H1 (cell line): ENCODE measurements at regions not wholly inside any gene's neighbourhood (a gene's known extent, or its start where the extent isn't known, plus 50 kb on each side); places are given as distances from the start of the nearest gene placed in this dataset.

Experiments used
- CTCF ChIA-PET: fragments of 300-600 bp; sonication (Branson Sonifier 250); formaldehyde crosslinking; loops from one replicate; lab custom pipeline; 2021; ENCODE audit not compliant: partially characterized antibody; lab: Charles Lee
- POLR2A ChIA-PET: fragments of 300-600 bp; sonication (Branson Sonifier 250); formaldehyde crosslinking; loops from one replicate; lab custom pipeline; 2021; ENCODE audit warnings: inconsistent platforms; ENCODE audit not compliant: partially characterized antibody; lab: Charles Lee
- DNase-seq, 2 experiments: peaks; one replicate each; pipeline versions ENCODE4 v3.0.0 to v3.0.0-alpha.2; 2010 to 2022; ENCODE audit warnings: low spot score in 2 of 2, low read depth in 1 of 2, mixed read lengths in 1 of 2
- FAIRE-seq: peaks from 2 replicates; lab custom pipeline; 2011; peaks lifted over from hg19 to GRCh38; lab: Jason Lieb, UNC
- H2AFZ ChIP-seq: 2 replicates; pipeline ENCODE4 v1.8.1; 2012; ENCODE audit warnings: low read length, inconsistent platforms
- H2AK5ac ChIP-seq: 2 replicates; pipeline ENCODE4 v1.6.1; 2013; ENCODE audit warnings: low read depth, low read length
- H2BK120ac ChIP-seq: replicated peaks from 2 replicates; pipeline ENCODE3; 2013; ENCODE audit warnings: low read depth, low read length, inconsistent platforms
- H2BK12ac ChIP-seq: 2 replicates; pipeline ENCODE4 v1.6.1; 2013; ENCODE audit warnings: low read depth, low read length
- H2BK15ac ChIP-seq: 2 replicates; pipeline ENCODE4 v1.6.1; 2013; ENCODE audit warnings: low read length
- H2BK20ac ChIP-seq: 2 replicates; pipeline ENCODE4 v1.6.1; 2013; ENCODE audit warnings: low read length
- H2BK5ac ChIP-seq: 2 replicates; pipeline ENCODE4 v1.6.1; 2013; ENCODE audit warnings: low read depth, low read length
- H3K14ac ChIP-seq: 2 replicates; pipeline ENCODE4 v1.6.1; 2013; ENCODE audit warnings: inconsistent platforms; ENCODE audit not compliant: insufficient read length
- H3K18ac ChIP-seq: 2 replicates; pipeline ENCODE4 v1.6.1; 2013; ENCODE audit warnings: low read length; ENCODE audit errors: extremely low read depth
- H3K23ac ChIP-seq: 2 replicates; pipeline ENCODE4 v1.6.1; 2013; ENCODE audit warnings: inconsistent platforms; ENCODE audit not compliant: insufficient read length
- H3K23me2 ChIP-seq: 2 replicates; pipeline ENCODE4 v1.6.1; 2013; ENCODE audit warnings: low read depth, low read length
- H3K27ac ChIP-seq: 2 replicates; pipeline ENCODE4 v1.6.1; 2011; ENCODE audit warnings: low read depth, low read length, inconsistent platforms
- H3K27me3 ChIP-seq, 4 experiments: replicated peaks in 1 of 4; 1 replicate in 1 of 4; 2 replicates in 3 of 4; pipeline versions ENCODE4 v1.6.1 to v1.8.1; 2011 to 2013; ENCODE audit warnings: low read length in 3 of 4, mild to moderate bottlenecking in 3 of 4, inconsistent platforms in 2 of 4, mixed read lengths in 2 of 4, moderate library complexity in 1 of 4; ENCODE audit not compliant: control insufficient read depth in 3 of 4, insufficient read depth in 3 of 4; ENCODE audit errors: extremely low read depth in 1 of 4
- H3K36me3 ChIP-seq, 4 experiments: 2 replicates each; pipeline versions ENCODE4 v1.6.1 to v1.8.1; 2011 to 2013; ENCODE audit warnings: mild to moderate bottlenecking in 4 of 4, low read length in 3 of 4, moderate library complexity in 2 of 4, control low read depth in 1 of 4, inconsistent platforms in 1 of 4; ENCODE audit not compliant: insufficient read depth in 4 of 4, control insufficient read depth in 2 of 4
- H3K4ac ChIP-seq: replicated peaks from 2 replicates; pipeline ENCODE3; 2013; ENCODE audit warnings: low read length, low read depth, mixed read lengths, inconsistent platforms; ENCODE audit not compliant: insufficient read length
- H3K4me1 ChIP-seq, 4 experiments: replicated peaks in 1 of 4; 1 replicate in 1 of 4; 2 replicates in 3 of 4; pipeline versions ENCODE4 v1.6.1 to v1.8.1; 2011 to 2013; ENCODE audit warnings: low read length in 3 of 4, inconsistent platforms in 2 of 4, mixed read lengths in 1 of 4; ENCODE audit not compliant: insufficient read depth in 4 of 4, control insufficient read depth in 3 of 4
- H3K4me2 ChIP-seq, 2 experiments: 2 replicates each; pipeline versions ENCODE4 v1.6.1 to v1.8.1; 2011 to 2013; ENCODE audit warnings: low read depth in 2 of 2, low read length in 2 of 2, control low read depth in 1 of 2, inconsistent platforms in 1 of 2, mild to moderate bottlenecking in 1 of 2; ENCODE audit not compliant: insufficient read depth in 1 of 2
- H3K4me3 ChIP-seq, 4 experiments: fragments of 200-600, 300-600 bp in 1 of 4; sonication (generic), shearing (Covaris generic), sonication (Bioruptor Twin) in 1 of 4; 2 replicates each; pipeline versions ENCODE4 v1.5.1 to v1.8.1; 2011 to 2016; ENCODE audit warnings: low read length in 4 of 4, low read depth in 3 of 4, control low read depth in 2 of 4, inconsistent platforms in 2 of 4, mild to moderate bottlenecking in 2 of 4, mixed read lengths in 1 of 4, moderate library complexity in 1 of 4; ENCODE audit not compliant: insufficient read depth in 2 of 4; ENCODE audit errors: extremely low read depth in 1 of 4
- H3K56ac ChIP-seq: replicated peaks from 2 replicates; pipeline ENCODE3; 2013; ENCODE audit warnings: low read depth, mild to moderate bottlenecking, mixed read lengths, low read length, inconsistent platforms; ENCODE audit not compliant: insufficient read length
- H3K79me1 ChIP-seq: 2 replicates; pipeline ENCODE4 v1.6.1; 2013; ENCODE audit warnings: low read depth, low read length, control low read depth
- H3K79me2 ChIP-seq, 2 experiments: 2 replicates each; pipeline versions ENCODE4 v1.6.1 to v1.8.1; 2012 to 2013; ENCODE audit warnings: low read length in 2 of 2, mild to moderate bottlenecking in 2 of 2, inconsistent platforms in 1 of 2; ENCODE audit not compliant: insufficient read depth in 2 of 2, control insufficient read depth in 1 of 2
- H3K9ac ChIP-seq, 4 experiments: replicated peaks in 1 of 4; 1 replicate in 1 of 4; 2 replicates in 3 of 4; pipeline versions ENCODE4 v1.6.1 to v1.8.1; 2011 to 2013; ENCODE audit warnings: low read depth in 3 of 4, low read length in 3 of 4, control low read depth in 2 of 4, mild to moderate bottlenecking in 2 of 4, moderate library complexity in 2 of 4, inconsistent platforms in 1 of 4; ENCODE audit errors: extremely low read depth in 1 of 4
- H3K9me3 ChIP-seq, 2 experiments: 2 replicates each; pipeline versions ENCODE4 v1.6.1 to v1.8.1; 2012 to 2013; ENCODE audit warnings: mild to moderate bottlenecking in 2 of 2, moderate library complexity in 2 of 2, control low read depth in 1 of 2, inconsistent platforms in 1 of 2, low read depth in 1 of 2, low read length in 1 of 2, mixed read lengths in 1 of 2; ENCODE audit not compliant: insufficient read depth in 2 of 2
- H4K20me1 ChIP-seq, 2 experiments: replicated peaks in 1 of 2; 2 replicates each; pipeline versions ENCODE3 to v1.8.1; 2011 to 2013; ENCODE audit warnings: inconsistent platforms in 2 of 2, low read length in 2 of 2, mild to moderate bottlenecking in 1 of 2; ENCODE audit not compliant: insufficient read depth in 2 of 2, control insufficient read depth in 1 of 2
- H4K5ac ChIP-seq: 2 replicates; pipeline ENCODE4 v1.6.1; 2013; ENCODE audit warnings: low read length, low read depth, mixed read lengths, inconsistent platforms; ENCODE audit not compliant: insufficient read length
- H4K8ac ChIP-seq: 2 replicates; pipeline ENCODE4 v1.8.0; 2013; ENCODE audit warnings: mild to moderate bottlenecking, moderate library complexity, low read length, inconsistent platforms; ENCODE audit not compliant: insufficient read depth; ENCODE audit errors: extremely low read depth
- H4K91ac ChIP-seq: replicated peaks from 2 replicates; pipeline ENCODE3; 2013; ENCODE audit warnings: low read length, mixed read lengths, inconsistent platforms; ENCODE audit not compliant: insufficient read length
- CBX5 ChIP-seq: fragments of 300-800, 300-1000 bp; sonication (generic); IDR thresholded peaks from 2 replicates; pipeline ENCODE4 v1.7.1; 2016; ENCODE audit warnings: antibody characterized with exemption, low read length, low read depth
- GABPA ChIP-seq: IDR thresholded peaks from 2 replicates; pipeline ENCODE4 v1.6.1; 2011; ENCODE audit warnings: mild to moderate bottlenecking, low read length, moderate library complexity, borderline replicate concordance; ENCODE audit not compliant: insufficient read depth
- WGBS, 2 experiments: shearing (Covaris generic) in 1 of 2; methylation state at CpG; one replicate each; pipeline versions ENCODE4 v1.1.6 to v1.1.7; 2013 to 2015; ENCODE audit warnings: low lambda C conversion rate in 2 of 2, mixed read lengths in 2 of 2, inconsistent platforms in 1 of 2, low coverage in 1 of 2, missing lambda C conversion rate in 1 of 2; ENCODE audit not compliant: insufficient replicate concordance in 2 of 2, insufficient coverage in 1 of 2, insufficient read length in 1 of 2; ENCODE audit errors: extremely low coverage in 1 of 2, missing lambda C conversion rate in 1 of 2; 5-methylcytosine and 5-hydroxymethylcytosine counted together

- Histone ChIP-seq H2BK120ac (no peak overlapping the region), H3K14ac (no peak overlapping the region), H2BK20ac (no peak overlapping the region), H4K8ac (no peak overlapping the region), H3K4me3 (no peak overlapping the region), H3K4me1 (peaks cover 0 to 4% (median 0%) of the 10 kb centered on the region in 4 experiments; a peak in 1 of 7 replicates), H3K27ac (no peak overlapping the region), H3K56ac (no peak overlapping the region), H3K4ac (no peak overlapping the region), H3K79me1 (no peaks in the 10 kb centered on the region), H3K4me2 (no peak overlapping the region), H2BK12ac (no peak overlapping the region), H3K27me3 (no peaks in the 10 kb centered on the region), H3K18ac (no peak overlapping the region), H2BK15ac (no peak overlapping the region), H4K91ac (no peak overlapping the region), H3K79me2 (no peaks in the 10 kb centered on the region), H3K23me2 (no peaks in the 10 kb centered on the region), H4K20me1 (no peaks in the 10 kb centered on the region), H3K9ac (no peak overlapping the region), H3K9me3 (peaks cover 0 to 5% of the 10 kb centered on the region in 2 experiments; a peak in 1 of 4 replicates), H3K23ac (no peak overlapping the region), H2BK5ac (no peak overlapping the region), H2AFZ (no peak overlapping the region), H3K36me3 (no peaks in the 10 kb centered on the region), H2AK5ac (no peak overlapping the region), H4K5ac (no peak overlapping the region)
- DNase-seq (no peak), FAIRE-seq (no peak)
- ChIA-PET CTCF (no interaction called here), POLR2A (no interaction called here)
- 85% methylated on average over 2 of the region's 2 CpGs; no CpG with 5 or more reads in 1 of the 2 experiments for WGBS, 2 experiments
- TF ChIP-seq CBX5: no peak
- TF ChIP-seq GABPA: no peak
Measured at GRCh38 chr5:14089198-14089597, 53.9 kb upstream of the TRIO start.
